ENCODE measurements at regions not wholly inside any gene's neighbourhood (a gene's known extent, or its start where the extent isn't known, plus 50 kb on each side); places are given as distances from the start of the nearest gene placed in this dataset.

- no peak for DNase-seq
Observed at GRCh38 chr9:13377171-13377925, 97.9 kb upstream of the MPDZ start.

- DNase-seq = no peak
Observed at GRCh38 chr9:13372510-13372909, 93.0 kb upstream of the MPDZ start.

GRCh38 chr9:13369431-13369830, 89.9 kb upstream of the MPDZ start:
- DNase-seq = no peak

- no peak for DNase-seq
Observed at GRCh38 chr9:13367784-13368183, 88.3 kb upstream of the MPDZ start.

GRCh38 chr9:13364271-13365000, 84.9 kb upstream of the MPDZ start:
- no peak for DNase-seq

- no peak for DNase-seq
Observed at GRCh38 chr9:13361076-13361475, 81.6 kb upstream of the MPDZ start.

GRCh38 chr9:13360188-13360587, 80.7 kb upstream of the MPDZ start:
- DNase-seq = no peak

- no peak for DNase-seq
Observed at GRCh38 chr9:13358128-13358527, 78.6 kb upstream of the MPDZ start.

- DNase-seq = no peak
Observed at GRCh38 chr9:13354733-13355132, 75.2 kb upstream of the MPDZ start.

GRCh38 chr9:13352451-13352979, 73.0 kb upstream of the MPDZ start:
- no peak for DNase-seq

GRCh38 chr9:13351778-13352386, 72.4 kb upstream of the MPDZ start:
- peak; percentile 6 for DNase-seq

GRCh38 chr9:13332571-13332970, 53.1 kb upstream of the MPDZ start:
- DNase-seq = no peak

GRCh38 chr9:13331320-13331719, 51.8 kb upstream of the MPDZ start:
- no peak for DNase-seq

GRCh38 chr9:13330396-13331004, 51.0 kb upstream of the MPDZ start:
- DNase-seq = no peak

Measured in SHP77 treated with DMSO at 0.1 percent for 48 hours (cell line).